ENCODE measurements at regions not wholly inside any gene's neighbourhood (a gene's known extent, or its start where the extent isn't known, plus 50 kb on each side); places are given as distances from the start of the nearest gene placed in this dataset.

DNA sequence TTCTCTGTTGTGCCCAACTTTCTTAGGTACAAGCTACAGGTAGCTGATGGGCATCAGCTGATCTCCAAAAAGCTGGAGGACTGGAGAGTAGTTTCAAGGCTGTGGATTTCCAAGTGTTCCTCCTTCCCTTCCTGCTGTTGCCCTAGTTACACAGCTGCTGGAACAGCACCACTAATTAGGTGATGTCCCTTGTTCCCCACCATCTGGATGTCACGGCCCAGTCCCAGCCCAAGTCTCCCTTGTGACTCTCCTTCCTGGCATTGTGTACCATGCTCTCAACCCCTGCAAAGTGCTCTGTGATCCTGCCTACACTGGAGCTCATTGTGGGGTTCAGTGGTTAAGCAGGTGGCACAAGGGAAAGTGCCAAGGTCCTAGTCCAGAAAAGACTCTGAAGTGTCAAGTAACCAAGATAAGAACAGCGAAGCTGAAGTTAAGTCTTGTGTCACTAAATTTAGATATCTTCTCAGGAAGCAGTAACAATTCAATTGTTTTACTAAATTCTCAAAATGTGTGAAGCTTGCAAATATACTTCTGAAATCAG lies 604.5 kb downstream of the ISL1 start:
- Histone ChIP-seq H3K9me3 (ENCODE audit: low read length) (no peaks in the 10 kb centered on the region), H3K9me2 (ENCODE audit: insufficient read depth, low read length) (no peaks in the 10 kb centered on the region), H3K4me3 (ENCODE audit: low read length) (no peak overlapping the region), H3K27ac (ENCODE audit: low read length) (no peak overlapping the region), H2AFZ (ENCODE audit: low read depth, low read length) (no peak overlapping the region), H3K79me2 (replicated peaks; ENCODE audit: insufficient read depth, low read length) (no peaks in the 10 kb centered on the region), H4K20me1 (ENCODE audit: insufficient read depth) (no peaks in the 10 kb centered on the region), H3K36me3 (ENCODE audit: insufficient read depth, low read length) (no peaks in the 10 kb centered on the region), H3K27me3 (ENCODE audit: insufficient read depth, low read depth, low read length) (no peaks in the 10 kb centered on the region), H3F3A (ENCODE audit: insufficient read depth, low read length, poor library complexity, severe bottlenecking) (no peaks in the 10 kb centered on the region), H3K4me2 (ENCODE audit: low read length) (no peak overlapping the region), H3K9ac (ENCODE audit: low read length) (no peak overlapping the region)
- no peak for TF ChIP-seq MXI1 (conservative IDR thresholded peaks at IDR 0.05; ENCODE audit: poor library complexity, severe bottlenecking)
- TF ChIP-seq, protein P1, sequence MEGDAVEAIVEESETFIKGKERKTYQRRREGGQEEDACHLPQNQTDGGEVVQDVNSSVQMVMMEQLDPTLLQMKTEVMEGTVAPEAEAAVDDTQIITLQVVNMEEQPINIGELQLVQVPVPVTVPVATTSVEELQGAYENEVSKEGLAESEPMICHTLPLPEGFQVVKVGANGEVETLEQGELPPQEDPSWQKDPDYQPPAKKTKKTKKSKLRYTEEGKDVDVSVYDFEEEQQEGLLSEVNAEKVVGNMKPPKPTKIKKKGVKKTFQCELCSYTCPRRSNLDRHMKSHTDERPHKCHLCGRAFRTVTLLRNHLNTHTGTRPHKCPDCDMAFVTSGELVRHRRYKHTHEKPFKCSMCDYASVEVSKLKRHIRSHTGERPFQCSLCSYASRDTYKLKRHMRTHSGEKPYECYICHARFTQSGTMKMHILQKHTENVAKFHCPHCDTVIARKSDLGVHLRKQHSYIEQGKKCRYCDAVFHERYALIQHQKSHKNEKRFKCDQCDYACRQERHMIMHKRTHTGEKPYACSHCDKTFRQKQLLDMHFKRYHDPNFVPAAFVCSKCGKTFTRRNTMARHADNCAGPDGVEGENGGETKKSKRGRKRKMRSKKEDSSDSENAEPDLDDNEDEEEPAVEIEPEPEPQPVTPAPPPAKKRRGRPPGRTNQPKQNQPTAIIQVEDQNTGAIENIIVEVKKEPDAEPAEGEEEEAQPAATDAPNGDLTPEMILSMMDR (IDR thresholded peaks at IDR 0.05; ENCODE audit: poor library complexity, severe bottlenecking) = no peak
- TF ChIP-seq SMC3 (conservative IDR thresholded peaks at IDR 0.05; ENCODE audit: poor library complexity) = no peak
- no peak for TF ChIP-seq RAD21 (conservative IDR thresholded peaks at IDR 0.05)
- no peak for TF ChIP-seq TAF1 (IDR thresholded peaks at IDR 0.05; ENCODE audit: low read depth)
- TF ChIP-seq EP300 (conservative IDR thresholded peaks at IDR 0.05; ENCODE audit: poor library complexity, severe bottlenecking) = no peak
- no peak for TF ChIP-seq EZH2 (IDR thresholded peaks at IDR 0.05; ENCODE audit: borderline replicate concordance, insufficient read depth, low read length, poor library complexity, severe bottlenecking)
- TF ChIP-seq, protein P2, sequence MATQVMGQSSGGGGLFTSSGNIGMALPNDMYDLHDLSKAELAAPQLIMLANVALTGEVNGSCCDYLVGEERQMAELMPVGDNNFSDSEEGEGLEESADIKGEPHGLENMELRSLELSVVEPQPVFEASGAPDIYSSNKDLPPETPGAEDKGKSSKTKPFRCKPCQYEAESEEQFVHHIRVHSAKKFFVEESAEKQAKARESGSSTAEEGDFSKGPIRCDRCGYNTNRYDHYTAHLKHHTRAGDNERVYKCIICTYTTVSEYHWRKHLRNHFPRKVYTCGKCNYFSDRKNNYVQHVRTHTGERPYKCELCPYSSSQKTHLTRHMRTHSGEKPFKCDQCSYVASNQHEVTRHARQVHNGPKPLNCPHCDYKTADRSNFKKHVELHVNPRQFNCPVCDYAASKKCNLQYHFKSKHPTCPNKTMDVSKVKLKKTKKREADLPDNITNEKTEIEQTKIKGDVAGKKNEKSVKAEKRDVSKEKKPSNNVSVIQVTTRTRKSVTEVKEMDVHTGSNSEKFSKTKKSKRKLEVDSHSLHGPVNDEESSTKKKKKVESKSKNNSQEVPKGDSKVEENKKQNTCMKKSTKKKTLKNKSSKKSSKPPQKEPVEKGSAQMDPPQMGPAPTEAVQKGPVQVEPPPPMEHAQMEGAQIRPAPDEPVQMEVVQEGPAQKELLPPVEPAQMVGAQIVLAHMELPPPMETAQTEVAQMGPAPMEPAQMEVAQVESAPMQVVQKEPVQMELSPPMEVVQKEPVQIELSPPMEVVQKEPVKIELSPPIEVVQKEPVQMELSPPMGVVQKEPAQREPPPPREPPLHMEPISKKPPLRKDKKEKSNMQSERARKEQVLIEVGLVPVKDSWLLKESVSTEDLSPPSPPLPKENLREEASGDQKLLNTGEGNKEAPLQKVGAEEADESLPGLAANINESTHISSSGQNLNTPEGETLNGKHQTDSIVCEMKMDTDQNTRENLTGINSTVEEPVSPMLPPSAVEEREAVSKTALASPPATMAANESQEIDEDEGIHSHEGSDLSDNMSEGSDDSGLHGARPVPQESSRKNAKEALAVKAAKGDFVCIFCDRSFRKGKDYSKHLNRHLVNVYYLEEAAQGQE (IDR thresholded peaks at IDR 0.05; ENCODE audit: borderline replicate concordance) = no peak
- no peak for TF ChIP-seq POLR2AphosphoS5 (IDR thresholded peaks at IDR 0.05)

DNA sequence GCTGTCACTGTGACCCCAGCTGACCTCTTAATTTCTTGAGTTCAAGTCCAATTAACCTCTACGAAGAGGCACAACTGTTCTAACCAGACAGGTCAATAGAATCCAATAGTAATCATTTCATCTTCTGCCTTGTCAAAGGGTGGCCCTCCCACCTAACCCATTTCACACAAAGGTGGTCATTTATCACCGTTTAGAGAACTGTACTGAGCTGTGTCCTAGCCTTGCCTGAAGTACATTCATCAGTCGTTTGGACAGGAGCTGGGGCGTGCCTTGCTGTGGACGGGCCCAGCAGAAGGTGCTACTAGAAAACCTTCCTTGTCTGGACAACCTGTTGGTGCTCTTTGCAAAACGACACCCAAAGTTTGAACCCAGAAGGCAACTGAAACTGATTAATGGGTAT lies 605.4 kb downstream of the ISL1 start:
- TF ChIP-seq, protein P2 (IDR thresholded peaks at IDR 0.05; ENCODE audit: borderline replicate concordance) = no peak
- TF ChIP-seq, protein P1 (IDR thresholded peaks at IDR 0.05; ENCODE audit: poor library complexity, severe bottlenecking) = no peak
- no peak for TF ChIP-seq POLR2AphosphoS5 (IDR thresholded peaks at IDR 0.05)
- no peak for TF ChIP-seq EP300 (conservative IDR thresholded peaks at IDR 0.05; ENCODE audit: poor library complexity, severe bottlenecking)
- TF ChIP-seq MXI1 (conservative IDR thresholded peaks at IDR 0.05; ENCODE audit: poor library complexity, severe bottlenecking) = no peak
- no peak for TF ChIP-seq RAD21 (conservative IDR thresholded peaks at IDR 0.05)
- no peak for TF ChIP-seq SMC3 (conservative IDR thresholded peaks at IDR 0.05; ENCODE audit: poor library complexity)
- no peak for TF ChIP-seq TAF1 (IDR thresholded peaks at IDR 0.05; ENCODE audit: low read depth)
- TF ChIP-seq EZH2 (IDR thresholded peaks at IDR 0.05; ENCODE audit: borderline replicate concordance, insufficient read depth, low read length, poor library complexity, severe bottlenecking) = no peak
- H3K27ac ChIP-seq (ENCODE audit: low read length) = no peak overlapping the region
- H3K9ac ChIP-seq (ENCODE audit: low read length) = no peak overlapping the region
- H3K4me2 ChIP-seq (ENCODE audit: low read length) = no peak overlapping the region
- no peaks in the 10 kb centered on the region for H3K9me2 ChIP-seq (ENCODE audit: insufficient read depth, low read length)
- no peaks in the 10 kb centered on the region for H4K20me1 ChIP-seq (ENCODE audit: insufficient read depth)
- no peaks in the 10 kb centered on the region for H3K27me3 ChIP-seq (ENCODE audit: insufficient read depth, low read depth, low read length)
- no peak overlapping the region for H3K4me3 ChIP-seq (ENCODE audit: low read length)
- no peaks in the 10 kb centered on the region for H3K9me3 ChIP-seq (ENCODE audit: low read length)
- H3F3A ChIP-seq (ENCODE audit: insufficient read depth, low read length, poor library complexity, severe bottlenecking) = no peaks in the 10 kb centered on the region
- H3K79me2 ChIP-seq (replicated peaks; ENCODE audit: insufficient read depth, low read length) = no peaks in the 10 kb centered on the region
- no peak overlapping the region for H2AFZ ChIP-seq (ENCODE audit: low read depth, low read length)
- H3K36me3 ChIP-seq (ENCODE audit: insufficient read depth, low read length) = no peaks in the 10 kb centered on the region
